ENCODE measurements at regions not wholly inside any gene's neighbourhood (a gene's known extent, or its start where the extent isn't known, plus 50 kb on each side); places are given as distances from the start of the nearest gene placed in this dataset.

GRCh38 chr22:48581205-48581766 is 1246.4 kb downstream of the BRD1 start:
- no peaks in the 10 kb centered on the region for H3K36me3 ChIP-seq (ENCODE audit: control insufficient read depth, insufficient read depth, low read length)
- no peak overlapping the region for H3K9ac ChIP-seq (ENCODE audit: low read length)
- H3K4me3 ChIP-seq (ENCODE audit: low read length) = no peak overlapping the region
- no peaks in the 10 kb centered on the region for H3K4me1 ChIP-seq (ENCODE audit: control insufficient read depth, insufficient read depth, low read length)
- H3K27me3 ChIP-seq (ENCODE audit: control insufficient read depth, insufficient read depth, low read length) = peaks cover 7% of the 10 kb centered on the region
- H3K27ac ChIP-seq (ENCODE audit: low read depth, low read length) = no peak overlapping the region

DNA sequence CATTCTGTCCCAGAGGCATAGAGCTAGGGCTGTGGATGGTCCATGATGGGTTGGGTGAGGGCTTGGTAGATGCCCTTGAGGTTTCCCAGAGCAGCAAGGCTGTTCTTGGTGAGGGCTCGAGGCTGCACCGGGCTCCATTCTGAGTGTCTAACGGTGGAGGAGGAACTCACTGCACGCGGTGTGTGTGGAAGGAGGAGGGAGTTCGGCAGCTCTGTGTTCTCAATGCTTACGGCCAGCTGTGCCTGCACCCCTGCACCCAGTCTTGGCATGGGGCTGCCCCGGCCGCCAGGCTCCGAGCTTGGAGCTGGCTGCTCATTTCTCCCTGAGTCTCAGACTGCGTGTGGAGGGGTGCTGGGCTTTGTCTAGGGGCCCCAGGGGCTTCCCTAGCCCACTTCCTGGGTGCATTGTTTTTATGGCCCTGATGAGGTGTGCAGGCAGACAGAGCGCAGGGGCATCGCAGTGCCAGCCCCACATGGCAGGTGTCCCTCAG is 1247.1 kb downstream of the BRD1 start:
- no peak overlapping the region for H3K27ac ChIP-seq (ENCODE audit: low read depth, low read length)

GRCh38 chr22:48579928-48580309 is 1247.8 kb downstream of the BRD1 start:
- H3K9ac ChIP-seq (ENCODE audit: low read length) = no peak overlapping the region

More for the DNA sequence above, 1247.1 kb downstream of the BRD1 start:
- Histone ChIP-seq H3K36me3 (ENCODE audit: control insufficient read depth, insufficient read depth, low read length) (no peaks in the 10 kb centered on the region), H3K27me3 (ENCODE audit: control insufficient read depth, insufficient read depth, low read length) (peaks cover 7% of the 10 kb centered on the region), H3K4me3 (ENCODE audit: low read length) (no peak overlapping the region), H3K4me1 (ENCODE audit: control insufficient read depth, insufficient read depth, low read length) (no peaks in the 10 kb centered on the region), H3K9ac (ENCODE audit: low read length) (no peak overlapping the region)

DNA sequence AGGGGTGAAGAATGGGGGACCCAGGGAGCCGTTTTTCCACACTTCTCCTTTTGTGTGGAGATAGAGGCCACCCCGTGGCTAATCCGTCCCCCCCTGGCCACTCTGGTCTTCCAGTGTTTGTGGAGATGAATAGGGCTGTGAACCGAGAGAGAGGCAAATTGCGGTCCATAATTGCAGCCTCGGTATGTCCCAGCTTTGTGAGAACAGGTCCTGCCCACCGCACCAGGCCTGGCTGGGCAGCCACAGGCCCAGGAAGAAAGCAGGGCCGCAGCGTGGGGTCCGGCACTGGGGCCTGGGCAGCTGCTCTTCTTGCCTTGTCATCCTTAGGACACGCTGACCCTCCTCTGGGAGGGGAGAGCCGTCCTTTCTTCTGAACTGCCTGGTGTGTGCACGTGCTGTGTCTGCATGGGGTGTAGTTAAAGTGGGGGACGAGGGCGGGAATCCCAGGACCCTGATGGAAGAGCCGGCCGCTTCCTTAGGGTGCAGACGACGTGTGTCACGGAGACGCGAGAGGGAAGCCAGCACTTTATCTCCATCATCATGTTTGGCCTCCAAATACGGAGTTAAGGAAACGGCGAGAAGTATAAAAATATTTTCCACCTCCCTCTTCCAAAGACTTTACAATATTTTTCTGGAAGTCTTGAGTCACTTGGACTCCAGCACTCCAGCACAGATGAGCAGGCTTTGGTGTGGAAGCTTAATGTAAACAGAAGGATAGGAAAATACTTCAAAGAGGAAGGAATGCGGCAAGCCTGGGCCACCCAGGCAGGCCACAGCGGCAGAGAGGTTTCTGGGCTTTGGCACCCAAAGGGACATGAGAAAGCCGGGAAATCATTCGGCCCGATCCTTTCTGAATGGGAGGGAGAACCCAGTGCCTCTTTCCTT is 1248.4 kb downstream of the BRD1 start:
- Histone ChIP-seq H3K9ac (ENCODE audit: low read length) (no peak overlapping the region), H3K27ac (ENCODE audit: low read depth, low read length) (no peak overlapping the region), H3K27me3 (ENCODE audit: control insufficient read depth, insufficient read depth, low read length) (peaks cover 9% of the 10 kb centered on the region), H3K36me3 (ENCODE audit: control insufficient read depth, insufficient read depth, low read length) (no peaks in the 10 kb centered on the region), H3K4me1 (ENCODE audit: control insufficient read depth, insufficient read depth, low read length) (no peaks in the 10 kb centered on the region), H3K4me3 (ENCODE audit: low read length) (no peak overlapping the region)

More at GRCh38 chr22:48579928-48580309, 1247.8 kb downstream of the BRD1 start:
- H3K4me3 ChIP-seq (ENCODE audit: low read length) = no peak overlapping the region
- no peak overlapping the region for H3K27ac ChIP-seq (ENCODE audit: low read depth, low read length)
- H3K36me3 ChIP-seq (ENCODE audit: control insufficient read depth, insufficient read depth, low read length) = no peaks in the 10 kb centered on the region
- H3K27me3 ChIP-seq (ENCODE audit: control insufficient read depth, insufficient read depth, low read length) = peaks cover 7% of the 10 kb centered on the region
- H3K4me1 ChIP-seq (ENCODE audit: control insufficient read depth, insufficient read depth, low read length) = no peaks in the 10 kb centered on the region

DNA sequence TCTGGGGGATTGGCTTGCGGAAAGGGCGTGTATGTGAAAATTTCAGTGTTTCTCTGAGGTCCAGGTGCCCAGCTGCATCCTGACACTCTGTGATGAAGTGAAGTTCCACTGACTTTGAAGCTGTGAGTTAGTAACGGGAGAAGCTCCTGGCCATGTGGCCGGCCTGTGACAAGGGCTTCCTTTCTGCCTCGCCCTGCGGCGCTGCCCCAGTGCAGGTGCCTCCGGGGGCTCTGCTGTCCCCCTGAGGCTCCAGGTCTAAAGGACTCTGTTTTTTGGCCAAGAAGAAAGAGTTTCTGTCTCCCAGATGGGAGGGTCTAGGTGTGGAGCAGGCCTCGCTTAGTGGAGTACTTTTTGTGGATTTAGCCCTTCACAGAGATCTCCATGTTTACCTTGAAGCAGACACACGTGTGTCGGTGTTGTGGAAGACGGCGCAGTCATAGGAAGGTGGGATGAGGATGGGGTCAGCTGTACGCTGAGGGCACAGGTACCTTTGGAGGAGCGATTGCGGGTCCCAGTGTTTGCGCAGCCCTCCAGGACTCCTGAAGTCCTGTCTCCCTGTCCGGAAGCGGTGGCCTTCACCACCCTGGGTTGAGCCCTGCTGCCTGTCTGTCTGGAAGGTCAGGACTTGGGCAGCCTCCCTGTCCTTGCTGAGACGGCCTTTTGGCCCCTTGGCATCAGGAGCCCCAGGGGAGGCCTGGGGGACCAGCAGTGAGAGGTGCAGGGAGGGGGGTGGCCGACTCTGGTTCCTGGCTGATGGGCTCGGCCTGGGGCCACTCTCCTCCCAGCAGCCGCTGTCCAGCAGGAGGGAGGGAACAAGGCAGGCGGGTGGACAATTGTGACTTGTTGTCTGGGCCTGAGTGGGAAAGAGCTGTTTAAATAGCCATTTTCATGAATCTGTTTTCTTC is 1249.3 kb downstream of the BRD1 start:
- no peaks in the 10 kb centered on the region for H3K4me1 ChIP-seq (ENCODE audit: control insufficient read depth, insufficient read depth, low read length)
- no peaks in the 10 kb centered on the region for H3K36me3 ChIP-seq (ENCODE audit: control insufficient read depth, insufficient read depth, low read length)
- no peak overlapping the region for H3K27ac ChIP-seq (ENCODE audit: low read depth, low read length)
- H3K9ac ChIP-seq (ENCODE audit: low read length) = no peak overlapping the region
- H3K4me3 ChIP-seq (ENCODE audit: low read length) = no peak overlapping the region
- H3K27me3 ChIP-seq (ENCODE audit: control insufficient read depth, insufficient read depth, low read length) = peaks cover 12% of the 10 kb centered on the region

DNA sequence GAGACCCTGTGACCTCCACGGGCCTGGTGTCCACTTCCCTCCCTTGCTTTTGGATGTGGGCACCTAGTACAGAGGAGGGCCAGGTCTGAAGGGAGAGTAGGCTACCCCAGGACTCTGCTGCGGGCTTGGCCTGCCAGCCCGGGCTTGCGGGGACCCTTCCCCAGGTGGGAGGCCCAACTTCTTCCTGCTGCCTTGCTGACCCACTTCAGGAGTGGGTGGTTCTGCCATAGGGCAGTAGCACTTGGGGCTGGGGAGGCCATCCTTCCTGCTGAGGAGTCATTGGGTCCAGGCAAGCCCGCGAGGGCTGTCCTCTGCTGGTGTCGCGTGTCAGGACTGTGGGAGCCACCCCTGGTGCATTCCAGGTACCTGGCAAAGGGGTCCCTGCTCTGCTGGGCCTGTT is 1250.0 kb downstream of the BRD1 start:
- Histone ChIP-seq H3K4me1 (ENCODE audit: control insufficient read depth, insufficient read depth, low read length) (no peaks in the 10 kb centered on the region), H3K36me3 (ENCODE audit: control insufficient read depth, insufficient read depth, low read length) (no peaks in the 10 kb centered on the region), H3K27me3 (ENCODE audit: control insufficient read depth, insufficient read depth, low read length) (peaks cover 14% of the 10 kb centered on the region), H3K9ac (ENCODE audit: low read length) (no peak overlapping the region), H3K27ac (ENCODE audit: low read depth, low read length) (no peak overlapping the region), H3K4me3 (ENCODE audit: low read length) (no peak overlapping the region)

DNA sequence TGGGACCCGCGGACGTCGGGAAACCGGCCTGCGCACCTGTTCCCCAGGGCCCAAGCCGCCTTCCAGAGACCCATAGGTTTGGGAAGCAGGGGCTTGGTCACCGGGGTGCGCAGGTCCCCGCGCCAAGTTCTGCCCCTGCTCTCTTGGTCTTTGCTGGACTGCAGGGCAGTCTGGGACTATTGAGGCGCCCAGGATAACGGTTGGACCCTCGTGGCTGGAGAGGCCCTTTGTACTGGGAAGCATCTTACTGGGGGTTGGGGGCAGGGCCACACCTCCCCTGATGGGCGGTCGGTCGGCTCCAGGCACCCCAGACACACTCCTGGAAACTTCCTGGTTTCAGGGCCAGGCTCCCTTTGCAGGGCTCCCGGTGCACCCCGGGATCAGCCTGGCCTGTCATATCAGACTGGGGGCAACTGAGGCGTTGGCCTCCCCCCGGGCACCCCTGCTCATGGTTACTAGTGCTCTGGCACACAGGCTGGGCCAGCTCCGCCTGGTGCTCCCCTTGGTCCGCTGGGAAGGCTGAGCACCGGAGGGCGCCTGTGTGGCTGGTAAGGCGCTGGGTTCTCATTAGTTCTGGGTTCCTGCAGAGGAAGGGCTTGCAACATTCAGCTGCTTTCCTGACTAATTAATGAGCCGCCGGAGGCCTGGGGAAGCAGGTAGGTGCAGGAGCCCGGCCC is 1250.5 kb downstream of the BRD1 start:
- Histone ChIP-seq H3K4me1 (ENCODE audit: control insufficient read depth, insufficient read depth, low read length) (no peaks in the 10 kb centered on the region), H3K27me3 (ENCODE audit: control insufficient read depth, insufficient read depth, low read length) (peaks cover 14% of the 10 kb centered on the region), H3K36me3 (ENCODE audit: control insufficient read depth, insufficient read depth, low read length) (no peaks in the 10 kb centered on the region), H3K9ac (ENCODE audit: low read length) (no peak overlapping the region), H3K27ac (ENCODE audit: low read depth, low read length) (no peak overlapping the region), H3K4me3 (ENCODE audit: low read length) (no peak overlapping the region)

GRCh38 chr22:48576333-48577013 is 1251.2 kb downstream of the BRD1 start:
- Histone ChIP-seq H3K27me3 (ENCODE audit: control insufficient read depth, insufficient read depth, low read length) (peaks cover 14% of the 10 kb centered on the region), H3K4me3 (ENCODE audit: low read length) (no peak overlapping the region), H3K36me3 (ENCODE audit: control insufficient read depth, insufficient read depth, low read length) (no peaks in the 10 kb centered on the region), H3K27ac (ENCODE audit: low read depth, low read length) (no peak overlapping the region), H3K9ac (ENCODE audit: low read length) (no peak overlapping the region), H3K4me1 (ENCODE audit: control insufficient read depth, insufficient read depth, low read length) (no peaks in the 10 kb centered on the region)

DNA sequence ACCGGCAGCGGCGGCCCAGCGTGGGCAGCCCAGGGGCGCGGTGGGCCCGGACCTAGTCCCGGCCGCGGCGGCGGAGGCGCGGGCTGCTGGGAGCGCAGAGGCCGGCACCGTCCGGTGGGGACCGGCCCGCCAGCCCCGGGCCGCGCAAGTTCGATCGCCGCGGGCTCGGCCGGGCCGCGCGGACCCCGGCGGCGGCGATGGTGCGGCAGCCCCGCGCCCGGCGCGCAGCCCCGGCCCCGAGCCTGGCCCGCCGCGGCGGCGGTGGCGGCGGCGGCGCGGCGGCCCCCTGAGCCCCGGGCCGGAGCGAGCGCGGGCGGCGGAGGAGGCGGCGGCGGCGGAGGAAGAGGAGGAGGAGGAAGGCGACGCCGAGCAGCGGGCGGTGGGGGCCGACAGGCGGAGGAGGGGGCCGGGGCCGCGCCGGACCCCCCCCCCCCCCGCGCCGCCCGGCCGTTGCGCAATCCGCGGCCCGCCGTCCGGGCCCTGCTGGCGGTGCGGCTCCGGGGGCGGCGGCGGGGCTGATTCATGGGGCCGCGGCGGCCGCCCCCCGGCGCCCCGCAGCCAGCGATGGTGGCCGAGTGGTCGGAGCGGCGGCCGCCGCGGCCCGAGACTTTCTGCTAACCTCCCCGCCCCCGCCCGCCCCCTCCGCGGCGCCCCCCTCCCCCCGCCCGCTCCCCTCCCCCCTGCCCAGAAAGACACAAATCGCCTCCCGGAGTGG is 1251.9 kb downstream of the BRD1 start:
- Histone ChIP-seq H3K9ac (ENCODE audit: low read length) (no peak overlapping the region), H3K27me3 (ENCODE audit: control insufficient read depth, insufficient read depth, low read length) (peaks cover 14% of the 10 kb centered on the region), H3K4me3 (ENCODE audit: low read length) (no peak overlapping the region), H3K27ac (ENCODE audit: low read depth, low read length) (no peak overlapping the region), H3K4me1 (ENCODE audit: control insufficient read depth, insufficient read depth, low read length) (no peaks in the 10 kb centered on the region), H3K36me3 (ENCODE audit: control insufficient read depth, insufficient read depth, low read length) (no peaks in the 10 kb centered on the region)

DNA sequence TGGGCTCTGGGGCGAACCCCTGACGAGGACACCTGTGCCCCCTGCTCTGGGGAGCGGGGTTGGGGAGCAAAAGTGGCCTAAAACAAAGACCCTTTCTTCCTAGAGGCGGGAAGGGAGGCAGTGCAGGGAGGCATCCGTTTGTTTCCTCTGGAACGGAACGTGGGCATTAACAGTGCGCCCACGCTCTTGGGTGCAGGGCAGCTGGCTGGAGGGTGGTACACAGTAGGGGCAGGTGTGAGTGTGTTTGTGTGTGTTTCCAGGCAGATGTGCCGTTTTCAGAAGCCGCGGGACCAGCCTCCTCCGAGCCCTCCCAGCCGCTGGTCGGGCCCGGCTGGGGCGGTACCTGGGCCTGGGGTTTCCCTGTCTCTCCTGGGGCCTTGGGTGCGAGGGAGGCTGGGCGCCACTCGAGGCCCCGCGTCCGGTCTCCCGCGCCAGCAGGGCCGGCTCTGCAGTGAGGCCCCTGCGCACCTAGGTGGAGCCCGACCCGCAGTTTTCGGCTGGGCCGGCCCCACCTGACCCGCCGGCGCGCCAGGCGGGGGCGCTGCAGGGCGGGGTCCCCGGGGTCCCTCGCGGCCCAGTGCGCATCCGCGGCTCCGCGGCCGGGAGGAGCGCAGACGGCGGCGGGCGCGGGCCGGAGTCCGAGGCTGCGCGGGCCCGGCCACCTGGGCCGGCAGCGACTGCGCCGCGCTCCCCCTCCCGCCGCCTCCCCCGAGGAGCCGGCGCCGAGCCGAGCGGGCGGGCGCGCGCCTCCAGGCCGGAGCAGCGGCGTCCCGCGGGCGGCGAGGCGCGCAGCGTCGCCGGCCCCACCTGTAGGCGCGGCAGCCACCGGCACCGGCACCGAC is 1252.7 kb downstream of the BRD1 start:
- Histone ChIP-seq H3K27ac (ENCODE audit: low read depth, low read length) (no peak overlapping the region), H3K4me3 (ENCODE audit: low read length) (no peak overlapping the region)

More for the DNA sequence above, 1252.7 kb downstream of the BRD1 start:
- H3K36me3 ChIP-seq (ENCODE audit: control insufficient read depth, insufficient read depth, low read length) = no peaks in the 10 kb centered on the region
- H3K9ac ChIP-seq (ENCODE audit: low read length) = no peak overlapping the region
- H3K27me3 ChIP-seq (ENCODE audit: control insufficient read depth, insufficient read depth, low read length) = peaks cover 14% of the 10 kb centered on the region
- H3K4me1 ChIP-seq (ENCODE audit: control insufficient read depth, insufficient read depth, low read length) = no peaks in the 10 kb centered on the region
